NT2/D1 (cell line): ENCODE measurements at regions not wholly inside any gene's neighbourhood (a gene's known extent, or its start where the extent isn't known, plus 50 kb on each side); places are given as distances from the start of the nearest gene placed in this dataset.

Experiments
- SUZ12 ChIP-seq: IDR thresholded peaks from 2 replicates; pipeline ENCODE4 v1.6.1; 2011; ENCODE audit not compliant: insufficient read length, insufficient read depth; ENCODE audit errors: extremely low read depth
- YY1 ChIP-seq: IDR thresholded peaks from 2 replicates; pipeline ENCODE4 v1.6.1; 2011; ENCODE audit not compliant: insufficient read length, insufficient read depth
- ZNF274 ChIP-seq: IDR thresholded peaks from 2 replicates; pipeline ENCODE4 v1.6.1; 2011; ENCODE audit warnings: mild to moderate bottlenecking, low read depth, low read length

DNA sequence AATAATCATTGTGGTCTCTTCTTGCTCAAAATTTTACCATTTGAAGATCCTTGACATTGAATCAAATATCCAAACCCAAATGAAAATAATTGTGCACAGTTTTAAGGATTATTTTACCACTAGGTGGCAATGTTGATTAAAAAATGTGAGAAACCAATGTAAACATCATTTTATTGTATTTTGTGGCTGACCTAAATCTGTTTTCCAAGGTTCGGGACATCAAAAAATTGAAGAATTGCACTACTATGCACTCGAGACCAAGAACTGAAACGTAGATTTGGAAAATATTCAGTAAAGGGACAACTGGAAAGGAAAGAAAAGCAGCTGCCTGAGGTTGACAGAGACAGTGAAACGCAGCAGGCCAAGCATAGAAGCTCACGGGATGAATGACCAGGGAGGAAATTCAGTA is 259.3 kb downstream of the SNX13 start:
- TF ChIP-seq SUZ12 (no peak), ZNF274 (no peak), YY1 (no peak)
